BJ (cell line): ENCODE measurements at regions not wholly inside any gene's neighbourhood (a gene's known extent, or its start where the extent isn't known, plus 50 kb on each side); places are given as distances from the start of the nearest gene placed in this dataset. TPM values are rescaled to one million over a fixed set of nuclear protein-coding genes. Genes with fewer than 3 reads are reported as not detected.
"Not testable (repeated sequence)": the region's sequence is repeated elsewhere in the genome, so short reads cannot be mapped to it uniquely, and the experiment has no call there.

Experiments
- CTCF ChIA-PET: fragments of 350-600 bp; formaldehyde crosslinking; extraction: SDS; loops from one replicate; lab custom pipeline; 2021; ENCODE audit warnings: antibody characterized with exemption, inconsistent platforms; lab: Yijun Ruan, JAX
- POLR2A ChIA-PET: fragments of 300-600 bp; sonication (Branson Sonifier 250); formaldehyde crosslinking; extraction: SDS; loops from one replicate; lab custom pipeline; 2021; ENCODE audit warnings: antibody characterized with exemption; lab: Charles Lee
- DNase-seq: peaks from one replicate; pipeline ENCODE4 v3.0.0-alpha.2; 2011; ENCODE audit warnings: low read depth
- H3K27me3 ChIP-seq: 2 replicates; pipeline ENCODE4 v1.6.0; 2011; ENCODE audit warnings: low read length; ENCODE audit not compliant: control insufficient read depth, insufficient read depth
- H3K36me3 ChIP-seq: 2 replicates; pipeline ENCODE4 v1.5.1; 2011; ENCODE audit warnings: low read length; ENCODE audit not compliant: control insufficient read depth, insufficient read depth
- H3K4me3 ChIP-seq: 2 replicates; pipeline ENCODE4 v1.5.1; 2011; ENCODE audit warnings: low read depth, mild to moderate bottlenecking, control low read depth, low read length
- small RNA-seq: library from RNA; depleted of rRNA; stranded (forward); fragments of <200 nt; gene quantifications from one replicate; pipeline ENCODE3, GENCODE V24; 2012; ENCODE audit warnings: low replicate concordance, low read depth; ENCODE audit not compliant: insufficient read length
- TF ChIP-seq, protein P1 (sequence below): IDR thresholded peaks from 2 replicates; pipeline ENCODE4 v1.5.1; 2011; ENCODE audit warnings: low read depth, mild to moderate bottlenecking, control low read depth, inconsistent platforms, low read length, moderate library complexity; ENCODE audit not compliant: insufficient read depth

DNA sequence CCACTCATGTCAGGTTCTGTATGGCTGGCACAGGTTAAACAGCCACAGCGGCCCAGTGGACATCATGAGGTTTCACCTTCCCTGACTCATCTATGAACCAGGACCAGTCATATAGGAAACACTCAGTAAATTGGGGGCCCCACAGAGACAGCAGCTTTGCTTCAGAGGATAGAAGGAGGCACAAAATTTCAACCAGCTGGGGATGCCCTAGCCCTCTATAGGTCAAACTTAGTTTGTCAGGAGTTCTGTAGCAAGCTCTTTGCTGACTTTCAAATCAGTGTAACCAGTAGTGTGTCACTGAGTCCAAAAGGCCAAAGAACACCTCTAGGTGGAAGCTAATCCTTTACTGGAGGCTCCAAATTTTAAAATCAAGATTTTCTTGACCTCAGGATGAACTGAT is 4157.8 kb upstream of the TPTE start:
- H3K4me3 ChIP-seq, H3K27me3 ChIP-seq, H3K36me3 ChIP-seq, DNase-seq, POLR2A ChIA-PET: not testable (repeated sequence)
- CTCF ChIA-PET, result interaction anchor here (3.3 kb wide), 1 partner anchor 10 kb away, joined by 31 read pairs; no protein-coding TSS in a partner anchor

DNA sequence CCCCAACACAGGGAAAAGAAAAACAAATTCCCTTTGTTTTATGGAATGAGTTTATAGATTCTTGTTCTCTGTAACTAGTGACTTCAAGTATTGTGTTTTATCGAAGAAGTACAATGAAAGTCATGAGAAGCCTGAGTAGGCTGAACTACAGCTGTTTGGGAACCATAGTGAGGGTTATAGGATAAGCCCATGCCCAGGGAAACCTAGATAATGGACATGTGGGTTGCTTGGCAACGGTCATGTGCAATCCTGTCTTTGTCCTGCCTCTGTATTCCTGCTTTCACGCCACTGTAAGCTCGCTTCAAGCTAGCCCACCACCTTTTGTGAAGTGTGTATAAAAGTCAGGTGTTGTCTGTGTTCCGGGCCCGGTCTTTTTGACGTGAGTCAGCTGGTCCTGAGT is 4152.6 kb upstream of the TPTE start:
- DNase-seq, H3K4me3 ChIP-seq, POLR2A ChIA-PET, H3K36me3 ChIP-seq, H3K27me3 ChIP-seq: not testable (repeated sequence)
- CTCF ChIA-PET, result interaction anchor here (1.9 kb wide), 1 partner anchor 10 kb away, joined by 9 read pairs; no protein-coding TSS in a partner anchor

DNA sequence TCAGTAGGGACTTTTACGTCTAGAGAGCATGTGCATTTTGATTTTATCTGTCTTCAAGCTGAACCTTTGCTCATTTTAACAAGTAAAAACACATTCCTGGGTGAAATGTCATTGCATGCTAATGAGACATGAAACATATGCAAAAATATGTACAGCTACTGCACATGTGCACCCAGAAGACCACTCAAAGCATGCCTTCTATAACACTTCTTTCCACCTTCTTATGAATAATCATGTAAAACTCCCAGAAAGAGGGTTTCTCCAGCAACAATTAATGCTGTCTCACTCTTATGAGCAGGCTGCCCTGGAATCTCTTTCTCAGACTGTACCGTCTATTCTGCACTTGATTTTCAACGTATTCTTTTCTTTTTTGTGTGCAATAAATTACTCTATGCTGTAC is 4148.1 kb upstream of the TPTE start:
- not testable (repeated sequence) for DNase-seq

DNA sequence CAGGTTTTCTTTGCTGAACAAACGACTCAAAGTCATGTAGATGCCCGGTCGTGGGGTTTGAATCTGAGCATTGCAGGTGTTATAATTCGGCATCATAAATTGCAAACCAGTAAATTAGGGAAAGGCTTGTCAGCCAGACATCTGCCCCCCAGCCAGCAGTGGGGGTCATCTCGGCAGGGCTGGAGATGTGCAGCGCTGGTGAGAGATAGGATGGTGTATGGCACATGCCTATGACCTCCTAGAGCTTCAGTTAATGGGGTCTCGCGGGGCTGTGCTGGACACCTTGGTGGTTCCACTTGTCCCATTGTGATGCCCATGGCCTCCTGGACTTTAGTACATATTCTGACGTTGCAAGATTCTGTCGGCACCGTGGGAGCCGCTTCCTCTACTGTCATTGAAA is 4147.2 kb upstream of the TPTE start:
- H3K36me3 ChIP-seq, H3K4me3 ChIP-seq, DNase-seq, POLR2A ChIA-PET, H3K27me3 ChIP-seq: not testable (repeated sequence)
- CTCF ChIA-PET, result interaction anchor here (0.7 to 4.7 kb wide), 3 partner anchors 9 to 15 kb away, joined by 3 to 31 read pairs (median 9); no protein-coding TSS in a partner anchor
- TF ChIP-seq, protein P1, sequence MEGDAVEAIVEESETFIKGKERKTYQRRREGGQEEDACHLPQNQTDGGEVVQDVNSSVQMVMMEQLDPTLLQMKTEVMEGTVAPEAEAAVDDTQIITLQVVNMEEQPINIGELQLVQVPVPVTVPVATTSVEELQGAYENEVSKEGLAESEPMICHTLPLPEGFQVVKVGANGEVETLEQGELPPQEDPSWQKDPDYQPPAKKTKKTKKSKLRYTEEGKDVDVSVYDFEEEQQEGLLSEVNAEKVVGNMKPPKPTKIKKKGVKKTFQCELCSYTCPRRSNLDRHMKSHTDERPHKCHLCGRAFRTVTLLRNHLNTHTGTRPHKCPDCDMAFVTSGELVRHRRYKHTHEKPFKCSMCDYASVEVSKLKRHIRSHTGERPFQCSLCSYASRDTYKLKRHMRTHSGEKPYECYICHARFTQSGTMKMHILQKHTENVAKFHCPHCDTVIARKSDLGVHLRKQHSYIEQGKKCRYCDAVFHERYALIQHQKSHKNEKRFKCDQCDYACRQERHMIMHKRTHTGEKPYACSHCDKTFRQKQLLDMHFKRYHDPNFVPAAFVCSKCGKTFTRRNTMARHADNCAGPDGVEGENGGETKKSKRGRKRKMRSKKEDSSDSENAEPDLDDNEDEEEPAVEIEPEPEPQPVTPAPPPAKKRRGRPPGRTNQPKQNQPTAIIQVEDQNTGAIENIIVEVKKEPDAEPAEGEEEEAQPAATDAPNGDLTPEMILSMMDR, result peak; percentile 31

More for the DNA sequence above, 4148.1 kb upstream of the TPTE start:
- H3K27me3 ChIP-seq, POLR2A ChIA-PET, H3K36me3 ChIP-seq, H3K4me3 ChIP-seq: not testable (repeated sequence)
- CTCF ChIA-PET, result interaction anchor here (0.7 to 4.7 kb wide), 2 partner anchors 10 to 14 kb away, joined by 3 to 31 read pairs; no protein-coding TSS in a partner anchor

DNA sequence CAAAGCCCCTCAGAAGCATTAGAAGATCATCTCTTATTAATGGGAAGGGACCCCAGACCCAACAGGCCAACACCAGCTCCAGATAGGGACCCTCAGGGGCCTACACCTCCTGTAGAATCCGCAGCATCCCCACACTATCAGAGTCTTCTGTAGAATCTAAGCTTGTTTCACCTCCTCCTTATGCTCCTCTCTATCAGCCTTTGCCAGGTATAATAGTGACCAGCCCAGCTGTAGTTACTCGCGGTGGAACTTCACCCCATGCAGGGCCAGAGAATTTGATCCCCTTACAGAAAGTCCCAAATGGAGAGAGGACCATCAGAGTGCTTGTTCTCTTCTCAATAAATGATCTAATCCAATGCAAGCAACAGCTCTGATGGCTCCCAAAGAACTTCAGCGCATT is 4146.5 kb upstream of the TPTE start:
- POLR2A ChIA-PET, H3K36me3 ChIP-seq, H3K4me3 ChIP-seq, H3K27me3 ChIP-seq, DNase-seq: not testable (repeated sequence)
- CTCF ChIA-PET, result interaction anchor here (1.8 to 4.7 kb wide), 2 partner anchors 9 to 12 kb away, joined by 9 to 31 read pairs; no protein-coding TSS in a partner anchor

DNA sequence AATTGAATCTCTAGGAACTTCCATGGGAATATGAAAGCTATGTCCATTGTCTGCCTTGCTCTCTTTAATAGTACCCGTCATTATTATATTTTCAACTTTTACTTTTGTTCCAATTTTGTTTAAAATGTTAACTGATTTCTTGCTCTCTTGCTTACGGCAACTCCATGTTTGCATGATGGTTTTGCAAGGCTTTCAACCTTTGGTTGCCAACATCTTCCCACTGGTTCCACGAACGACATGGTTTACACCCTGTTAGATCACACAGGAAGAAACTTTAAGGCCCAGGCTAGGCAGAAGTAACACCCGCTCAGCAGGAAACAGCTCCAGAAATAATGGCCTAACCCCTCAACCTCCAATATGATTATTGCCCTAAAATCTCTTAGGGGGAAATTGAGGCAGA is 4145.6 kb upstream of the TPTE start:
- CTCF ChIA-PET, result interaction anchor here (1.8 to 4.7 kb wide), 2 partner anchors 10 to 13 kb away, joined by 9 to 31 read pairs; no protein-coding TSS in a partner anchor
- H3K27me3 ChIP-seq, H3K36me3 ChIP-seq, DNase-seq, H3K4me3 ChIP-seq, POLR2A ChIA-PET: not testable (repeated sequence)

DNA sequence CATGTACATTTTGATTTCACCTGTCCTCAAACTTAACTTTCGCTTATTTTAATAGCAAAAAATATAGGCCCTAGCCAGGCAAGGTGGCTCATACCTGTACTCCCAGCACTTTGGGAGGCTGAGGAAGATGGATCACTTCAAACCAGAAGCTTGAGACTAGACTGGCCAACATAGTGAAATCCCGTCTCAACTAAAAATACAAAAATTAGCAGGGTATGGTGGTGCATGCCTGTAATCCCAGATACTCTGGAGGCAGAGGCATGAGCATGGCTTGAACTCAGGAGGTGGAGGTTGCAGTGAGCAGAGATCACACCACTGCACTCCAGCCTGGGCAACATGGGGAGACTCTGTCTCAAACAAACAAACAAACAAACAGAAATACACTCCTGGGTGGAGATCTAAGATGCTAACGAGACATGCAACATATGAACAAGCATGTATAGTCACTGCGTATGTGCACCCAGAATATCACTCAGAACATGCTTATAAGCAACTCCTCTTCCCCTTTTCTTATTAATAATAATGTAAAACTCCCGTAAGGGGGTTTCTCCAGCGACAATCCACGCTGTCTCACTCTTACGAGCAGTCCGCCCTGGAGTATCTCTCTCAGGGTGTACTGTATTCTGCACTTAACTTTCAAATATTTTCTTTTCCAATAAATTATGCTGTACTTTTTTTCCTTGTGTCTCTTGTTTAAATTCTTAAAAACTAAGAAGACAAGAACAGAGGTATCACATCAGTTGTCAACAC is 4144.9 kb upstream of the TPTE start:
- H3K4me3 ChIP-seq, POLR2A ChIA-PET, DNase-seq, H3K27me3 ChIP-seq, H3K36me3 ChIP-seq, CTCF ChIA-PET: not testable (repeated sequence)

Small RNAs in the stretch of these regions (small RNA-seq; reads per million reads assigned to genes)
- gene RF00019, result not detected
